ENCODE measurements at regions not wholly inside any gene's neighbourhood (a gene's known extent, or its start where the extent isn't known, plus 50 kb on each side); places are given as distances from the start of the nearest gene placed in this dataset.
"Not testable (repeated sequence)": the region's sequence is repeated elsewhere in the genome, so short reads cannot be mapped to it uniquely, and the experiment has no call there.

DNA sequence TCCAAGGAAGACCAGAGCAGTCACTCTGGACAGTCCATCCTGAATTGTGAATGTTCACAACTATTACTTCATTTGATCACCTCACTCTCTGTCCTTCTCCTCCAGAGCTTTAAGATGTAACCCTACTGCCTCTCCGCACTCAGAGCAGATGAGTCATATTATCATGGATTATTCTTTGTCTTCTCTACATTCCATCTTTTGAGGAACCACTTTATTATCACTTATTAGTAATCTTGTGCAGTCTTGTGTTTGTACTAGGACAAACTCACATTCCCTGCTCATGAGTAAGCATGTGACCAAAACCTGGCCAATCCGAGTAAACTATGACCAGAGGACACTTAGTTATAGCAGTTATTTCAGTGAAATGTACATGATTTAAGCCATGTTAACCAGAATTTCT lies 401.5 kb upstream of the ADGRB3 start:
- DNase-seq: no peak

- DNase-seq: no peak
Observed at GRCh38 chr6:68229566-68229965, 405.5 kb upstream of the ADGRB3 start.

- DNase-seq: no peak
Observed at GRCh38 chr6:68226460-68226859, 408.6 kb upstream of the ADGRB3 start.

DNA sequence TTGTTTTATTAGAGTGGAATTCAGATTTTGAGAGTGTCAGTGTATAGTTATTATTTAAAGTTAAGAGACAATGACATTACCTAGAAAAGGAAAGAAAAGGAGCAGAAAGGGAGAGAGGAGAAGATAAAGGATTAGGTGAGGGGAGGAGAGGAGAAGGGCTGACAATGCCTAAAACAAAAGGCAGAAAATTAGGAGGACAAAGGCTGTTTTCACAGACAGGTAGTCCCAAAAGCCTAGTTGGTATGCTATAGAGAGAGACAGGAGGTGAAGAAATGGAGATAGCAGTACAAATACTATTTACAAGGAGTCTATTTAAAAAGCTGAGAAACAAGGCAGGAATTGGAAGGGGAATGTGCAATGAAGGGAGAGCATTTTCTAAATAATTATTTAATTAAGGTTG lies 409.4 kb upstream of the ADGRB3 start:
- DNase-seq: no peak

DNA sequence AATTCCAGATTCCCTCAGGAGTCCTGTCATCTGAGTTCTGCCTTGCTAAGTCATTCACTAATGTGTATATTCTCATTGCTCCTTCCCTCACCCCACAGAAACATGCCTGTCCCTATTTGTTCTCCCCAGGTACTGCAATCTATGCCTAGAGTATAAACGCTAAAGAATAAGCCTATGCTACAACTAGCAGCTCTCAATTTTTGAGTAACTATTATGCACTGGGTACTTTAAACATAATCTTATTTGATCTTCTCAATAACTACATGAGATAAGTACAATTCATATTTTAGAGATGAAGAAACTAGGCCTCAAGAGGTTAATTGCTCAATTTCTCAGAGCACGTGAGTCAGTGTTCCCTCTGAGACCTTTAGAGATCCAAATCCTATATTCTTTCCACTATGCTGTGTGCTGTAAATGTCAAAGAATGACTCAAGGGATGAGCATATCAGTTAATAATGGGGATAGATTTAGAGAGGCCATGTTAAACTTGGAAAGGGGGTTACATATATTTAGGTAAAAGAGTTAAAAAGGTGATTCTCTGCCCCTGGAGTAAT lies 423.8 kb upstream of the ADGRB3 start:
- DNase-seq: no peak

DNA sequence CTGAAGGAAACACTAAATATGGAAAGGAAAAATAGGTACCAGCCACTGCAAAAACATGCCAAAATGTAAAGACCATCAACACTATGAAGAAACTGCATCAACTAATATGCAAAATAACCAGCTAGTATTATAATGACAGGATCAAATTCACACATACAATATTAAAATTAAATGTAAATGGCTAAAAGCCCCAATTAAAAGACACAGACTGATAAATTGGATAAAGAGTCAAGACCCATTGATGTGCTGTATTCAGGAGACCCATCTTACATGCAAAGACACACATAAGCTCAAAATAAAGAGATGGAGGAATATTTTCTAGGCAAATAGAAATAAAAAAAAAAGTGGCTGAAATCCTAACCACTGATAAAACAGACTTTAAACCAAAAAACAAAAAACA lies 427.5 kb upstream of the ADGRB3 start:
- not testable (repeated sequence) for DNase-seq

DNA sequence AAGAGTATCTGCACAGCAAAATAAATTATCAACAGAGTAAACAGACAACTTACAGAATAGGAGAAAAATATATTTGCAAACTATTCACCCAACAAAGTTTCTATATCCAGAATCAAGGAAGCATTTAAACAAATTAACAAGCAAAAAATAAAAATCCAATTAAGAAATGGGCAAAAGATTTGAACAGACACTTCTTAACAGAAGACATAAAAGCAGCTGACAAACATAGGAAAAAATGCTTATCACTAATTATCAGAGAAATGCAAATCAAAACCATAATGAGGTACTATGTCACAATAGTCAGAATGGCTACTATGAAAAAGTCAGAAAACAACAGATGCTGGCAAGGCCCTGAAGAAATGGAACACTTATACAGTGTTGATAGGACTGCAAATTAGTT lies 434.2 kb upstream of the ADGRB3 start:
- DNase-seq: no peak

DNA sequence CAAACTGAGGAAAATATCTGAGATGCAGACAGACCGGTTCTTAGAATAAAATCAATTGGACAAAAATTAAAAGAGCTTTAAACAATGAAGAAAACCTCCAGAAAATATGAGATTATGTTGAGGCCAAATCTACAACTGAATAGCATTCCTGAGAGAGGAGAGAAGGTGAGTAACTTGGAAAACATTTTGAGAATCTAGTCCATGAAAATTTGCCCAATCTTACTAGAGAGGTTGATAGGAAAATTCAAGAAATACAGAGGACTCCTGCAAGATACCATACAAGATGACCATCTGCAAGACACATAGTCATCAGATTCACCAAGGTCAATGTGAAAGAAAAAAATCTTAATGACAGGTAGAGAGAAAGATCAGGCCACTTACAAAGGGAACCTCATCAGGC lies 437.7 kb upstream of the ADGRB3 start:
- DNase-seq: no peak

DNA sequence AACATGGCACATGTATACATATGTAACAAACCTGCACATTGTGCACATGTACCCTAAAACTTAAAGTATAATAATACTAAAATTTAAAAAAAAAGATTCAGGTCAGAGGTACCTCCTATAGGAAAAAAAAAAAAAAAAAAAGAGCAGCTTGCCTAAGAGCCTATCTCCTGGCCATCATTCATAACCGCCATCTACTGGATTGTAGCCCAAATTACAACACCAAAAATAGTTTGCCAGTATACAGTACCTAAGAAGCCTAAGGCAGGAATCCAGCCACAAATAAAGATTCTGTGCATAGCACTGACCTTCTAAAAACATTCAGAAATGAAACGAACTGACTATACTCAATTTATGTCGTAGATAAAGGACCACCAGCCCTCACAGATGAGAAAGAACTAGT lies 438.4 kb upstream of the ADGRB3 start:
- no peak for DNase-seq

DNA sequence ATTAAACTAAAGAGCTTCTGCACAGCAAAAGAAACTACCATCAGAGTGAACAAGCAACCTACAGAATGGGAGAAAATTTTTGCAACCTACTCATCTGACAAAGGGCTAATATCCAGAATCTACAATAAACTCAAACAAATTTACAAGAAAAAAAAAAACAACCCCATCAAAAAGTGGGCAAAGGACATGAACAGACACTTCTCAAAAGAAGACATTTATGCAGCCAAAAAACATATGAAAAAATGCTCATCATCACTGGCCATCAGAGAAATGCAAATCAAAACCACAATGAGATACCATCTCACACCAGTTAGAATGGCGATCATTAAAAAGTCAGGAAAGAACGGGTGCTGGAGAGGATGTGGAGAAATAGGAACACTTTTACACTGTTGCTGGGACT lies 439.3 kb upstream of the ADGRB3 start:
- not testable (repeated sequence) for DNase-seq

GRCh38 chr6:68194846-68195478 lies 440.1 kb upstream of the ADGRB3 start:
- no peak for DNase-seq

- no peak for DNase-seq
Observed at GRCh38 chr6:68192988-68193387, 442.1 kb upstream of the ADGRB3 start.

DNA sequence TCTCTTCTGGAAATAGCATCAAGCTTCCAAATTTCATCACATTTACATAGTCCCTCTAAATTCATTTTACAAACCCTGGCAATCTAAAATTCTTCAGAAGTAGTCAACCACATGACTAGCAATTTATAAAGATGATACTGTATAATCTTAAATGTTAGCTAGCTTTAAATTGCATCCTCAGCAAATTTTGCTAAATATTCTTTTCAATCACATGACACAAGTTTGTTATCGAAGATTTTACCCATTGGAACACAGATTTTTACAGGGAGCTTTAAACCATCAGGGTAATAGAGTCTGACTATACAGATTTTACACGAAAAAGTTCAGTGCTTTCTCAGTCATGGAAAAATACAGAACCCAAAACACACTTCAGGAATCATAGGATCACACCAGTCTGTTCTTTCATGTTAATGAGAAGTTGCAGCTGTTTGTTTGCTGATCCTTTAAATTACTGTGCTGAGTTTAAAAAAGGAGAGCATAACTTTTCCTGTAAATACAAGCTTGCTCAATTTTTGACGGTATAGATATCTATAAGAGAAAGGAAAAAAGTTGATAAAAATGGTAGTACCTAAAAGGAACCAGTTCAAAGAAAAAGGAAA lies 445.8 kb upstream of the ADGRB3 start:
- no peak for DNase-seq

DNA sequence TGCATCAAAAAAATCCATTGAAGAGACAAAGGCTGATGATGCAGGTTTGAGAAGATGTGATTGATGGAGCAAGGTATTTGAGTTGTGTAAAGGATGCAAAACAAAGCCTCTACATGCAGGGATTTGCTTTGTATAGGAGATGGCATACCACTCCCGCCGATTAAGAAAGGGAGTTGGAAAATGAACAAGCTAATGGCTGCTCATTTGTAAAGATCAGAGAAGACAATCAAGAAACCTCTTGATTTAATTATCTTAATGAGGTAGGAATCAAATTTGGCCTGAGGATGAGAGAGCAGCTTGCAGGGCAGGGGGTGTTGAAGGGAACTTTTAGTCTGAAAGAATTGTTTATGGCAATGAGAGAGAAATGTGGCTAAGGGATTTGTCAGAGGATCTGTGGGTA lies 448.2 kb upstream of the ADGRB3 start:
- DNase-seq: no peak

GRCh38 chr6:68182386-68182785 lies 452.7 kb upstream of the ADGRB3 start:
- DNase-seq: no peak

GRCh38 chr6:68181027-68181426 lies 454.1 kb upstream of the ADGRB3 start:
- not testable (repeated sequence) for DNase-seq

GRCh38 chr6:68173616-68174015 lies 461.5 kb upstream of the ADGRB3 start:
- DNase-seq: no peak

- DNase-seq: no peak
Observed at GRCh38 chr6:68169922-68170321, 465.2 kb upstream of the ADGRB3 start.

- no peak for DNase-seq
Observed at GRCh38 chr6:68167604-68168003, 467.5 kb upstream of the ADGRB3 start.

DNA sequence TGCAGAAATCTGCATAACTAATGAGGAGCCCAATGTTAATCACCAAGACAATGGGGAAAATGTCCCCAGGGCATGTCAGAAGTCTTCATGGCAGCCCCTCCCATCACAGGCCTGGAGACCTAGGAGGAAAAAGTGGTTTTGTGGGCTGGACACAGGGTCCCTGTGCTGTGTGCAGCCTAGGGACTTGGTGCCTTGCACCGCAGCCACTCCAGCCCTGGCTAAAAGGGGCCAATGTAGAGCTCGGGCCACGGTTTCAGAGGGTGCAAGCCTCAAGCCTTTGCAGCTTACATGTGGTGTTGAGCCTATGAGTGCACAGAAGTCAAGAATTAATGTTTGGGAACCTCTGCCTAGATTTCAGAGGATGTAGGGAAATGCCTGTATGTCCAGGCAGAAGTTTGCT lies 474.3 kb upstream of the ADGRB3 start:
- not testable (repeated sequence) for DNase-seq

- DNase-seq: no peak
Observed at GRCh38 chr6:68160348-68160747, 474.7 kb upstream of the ADGRB3 start.

- DNase-seq: no peak
Observed at GRCh38 chr6:68159433-68159832, 475.6 kb upstream of the ADGRB3 start.

GRCh38 chr6:68158256-68158655 lies 476.8 kb upstream of the ADGRB3 start:
- no peak for DNase-seq

GRCh38 chr6:68144667-68145066 lies 490.4 kb upstream of the ADGRB3 start:
- DNase-seq: no peak

GRCh38 chr6:68141190-68141589 lies 493.9 kb upstream of the ADGRB3 start:
- no peak for DNase-seq
